ENCODE measurements at regions not wholly inside any gene's neighbourhood (a gene's known extent, or its start where the extent isn't known, plus 50 kb on each side); places are given as distances from the start of the nearest gene placed in this dataset.
A peak's percentile ranks its signal among the peaks of the same experiment; 100 is the strongest.
"Not testable (repeated sequence)": the region's sequence is repeated elsewhere in the genome, so short reads cannot be mapped to it uniquely, and the experiment has no call there.

DNA sequence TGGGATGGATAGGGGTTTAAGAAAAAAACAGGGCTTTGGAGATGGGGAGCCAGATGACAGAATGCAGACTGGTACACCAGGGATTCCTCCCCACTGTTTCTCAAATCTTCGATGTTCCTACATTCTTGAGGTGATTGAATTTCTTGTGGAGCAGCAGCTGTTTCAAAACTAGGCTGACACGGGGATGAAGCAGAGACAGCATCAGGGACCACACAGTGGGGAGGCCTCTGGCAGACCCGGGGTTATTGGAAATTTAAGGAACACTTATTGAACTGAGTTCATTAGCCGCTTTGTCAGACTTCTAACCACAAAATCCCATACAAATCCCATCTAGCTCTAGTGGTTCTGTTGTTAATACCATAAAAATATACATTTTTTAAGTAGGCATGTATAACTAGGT lies 621.4 kb upstream of the GBE1 start:
- DNase-seq = no peak

DNA sequence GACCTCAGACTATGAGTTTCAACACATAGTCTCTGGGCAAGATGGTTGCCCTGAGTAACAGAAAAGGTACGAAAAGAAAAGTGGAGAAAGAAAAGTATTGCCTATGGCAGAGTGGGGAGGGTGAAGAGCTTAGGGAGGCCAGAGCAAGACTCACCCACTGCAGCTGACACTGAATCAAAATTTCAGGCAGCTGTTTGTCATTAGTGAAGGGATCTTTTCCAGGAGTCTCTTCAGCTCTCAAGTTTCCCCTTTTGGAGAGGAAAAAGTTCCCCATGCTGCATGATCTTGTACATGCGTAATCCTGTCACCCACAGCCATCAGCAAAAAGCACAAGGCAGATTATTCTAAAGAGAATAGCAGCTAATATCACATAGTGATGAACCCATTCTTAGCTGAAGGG lies 616.9 kb upstream of the GBE1 start:
- no peak for DNase-seq

DNA sequence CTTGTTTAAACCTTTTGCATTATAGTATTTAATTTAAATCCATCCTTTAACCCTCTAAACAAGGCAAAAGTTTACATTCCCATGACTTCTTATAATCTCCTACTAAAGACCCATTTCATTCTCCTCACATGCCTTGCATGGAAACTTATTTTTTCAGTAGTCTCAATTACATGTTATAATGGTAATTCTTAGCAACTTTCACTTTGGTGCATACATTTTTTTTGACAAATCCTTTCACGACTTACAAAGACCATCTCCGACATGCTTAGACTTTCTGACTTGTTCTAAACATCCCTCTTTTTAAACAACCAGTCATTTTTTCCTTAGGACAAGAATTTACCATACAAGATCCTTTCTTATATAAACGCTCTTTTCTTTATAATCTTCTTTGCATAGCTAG lies 615.4 kb upstream of the GBE1 start:
- DNase-seq = no peak

DNA sequence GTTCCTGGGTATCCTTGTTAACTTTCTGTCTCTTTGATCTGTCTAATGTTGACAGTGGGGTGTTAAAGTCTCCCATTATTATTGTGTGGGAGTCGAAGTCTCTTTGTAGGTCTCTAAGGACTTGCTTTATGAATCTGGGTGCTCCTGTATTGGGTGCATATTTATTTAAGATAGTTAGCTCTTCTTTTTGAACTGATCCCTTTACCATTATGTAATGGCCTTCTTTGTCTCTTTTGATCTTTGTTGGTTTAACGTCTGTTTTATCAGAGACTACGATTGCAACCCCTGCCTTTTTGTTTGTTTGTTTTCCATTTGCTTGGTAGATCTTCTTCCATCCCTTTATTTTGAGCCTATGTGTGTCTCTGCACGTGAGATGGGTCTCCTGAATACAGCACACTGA lies 612.4 kb upstream of the GBE1 start:
- DNase-seq = not testable (repeated sequence)

DNA sequence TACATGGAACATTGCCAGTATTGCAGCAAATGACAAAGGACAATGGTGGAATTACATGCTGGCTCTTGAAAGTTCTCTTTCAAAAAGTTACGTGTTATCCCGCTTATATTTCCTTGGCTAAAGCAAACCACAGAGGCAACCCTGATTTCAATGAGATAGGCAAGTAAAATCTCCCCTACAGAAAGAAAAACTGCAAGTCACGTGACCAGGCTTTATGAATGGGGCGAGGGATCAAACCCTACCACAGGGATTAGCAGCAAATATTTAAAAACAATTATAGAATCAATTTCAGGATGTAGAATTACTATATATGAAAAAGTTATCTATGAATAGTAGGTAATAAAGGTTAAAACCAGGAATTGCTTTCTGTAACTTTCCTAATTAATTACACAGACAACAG lies 603.4 kb upstream of the GBE1 start:
- no peak for DNase-seq

DNA sequence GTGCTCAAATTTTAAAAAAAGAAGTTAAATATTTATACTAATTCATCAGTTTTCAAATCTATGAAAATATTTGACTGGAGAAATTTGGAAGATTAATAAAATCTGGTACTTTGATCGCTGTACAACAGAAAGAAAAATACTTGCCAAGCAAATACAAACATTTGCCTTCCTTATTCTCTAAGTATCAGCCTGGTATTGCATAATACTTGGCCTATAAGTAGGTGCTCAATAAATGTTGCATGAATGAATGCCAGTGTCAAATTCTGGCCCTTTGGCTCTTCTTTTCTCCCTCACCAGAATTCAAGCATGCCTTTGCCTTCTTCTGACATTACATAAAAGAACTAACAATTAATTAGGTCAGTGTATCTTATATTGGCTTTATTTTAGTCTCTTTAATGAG lies 601.7 kb upstream of the GBE1 start:
- DNase-seq = no peak

DNA sequence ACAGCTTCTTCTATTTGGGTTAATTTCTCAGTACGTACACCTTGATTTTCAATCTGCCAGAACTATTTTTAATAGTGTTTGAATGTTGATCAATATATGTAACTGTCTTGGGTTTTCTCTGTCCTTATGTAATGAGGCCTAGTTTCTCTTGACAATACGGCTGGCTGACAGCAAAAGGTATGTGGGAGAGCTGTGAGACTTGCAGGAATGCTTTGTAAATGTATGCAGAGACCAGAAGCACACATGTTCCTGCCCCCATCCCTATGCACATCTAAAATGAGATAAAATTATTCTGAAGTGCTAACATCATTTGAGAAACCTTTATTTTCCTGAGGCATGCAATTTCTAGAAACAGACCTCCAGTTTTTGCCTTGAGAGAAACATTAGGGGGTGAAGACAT lies 593.8 kb upstream of the GBE1 start:
- DNase-seq = no peak

DNA sequence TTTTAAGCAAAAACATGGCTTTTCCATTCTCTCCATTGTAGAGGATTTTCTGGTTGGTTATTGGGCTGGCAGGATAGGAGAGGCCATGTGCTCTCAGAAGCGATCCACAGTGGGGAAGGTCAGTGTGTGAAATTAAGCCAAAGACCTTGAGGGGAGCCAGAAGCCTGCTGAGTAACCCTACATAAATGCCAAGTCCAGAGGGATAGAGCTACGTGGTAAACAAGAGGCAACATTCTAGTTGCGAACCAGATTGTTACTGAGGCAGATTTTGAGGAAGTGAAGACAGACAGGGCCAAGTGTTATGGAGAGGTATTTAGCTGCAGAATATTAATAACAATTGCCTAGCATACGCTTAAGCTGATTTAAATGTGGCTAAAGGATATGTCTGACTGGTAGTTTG lies 592.8 kb upstream of the GBE1 start:
- DNase-seq = peak in 1 of 2 experiments; percentile 38

DNA sequence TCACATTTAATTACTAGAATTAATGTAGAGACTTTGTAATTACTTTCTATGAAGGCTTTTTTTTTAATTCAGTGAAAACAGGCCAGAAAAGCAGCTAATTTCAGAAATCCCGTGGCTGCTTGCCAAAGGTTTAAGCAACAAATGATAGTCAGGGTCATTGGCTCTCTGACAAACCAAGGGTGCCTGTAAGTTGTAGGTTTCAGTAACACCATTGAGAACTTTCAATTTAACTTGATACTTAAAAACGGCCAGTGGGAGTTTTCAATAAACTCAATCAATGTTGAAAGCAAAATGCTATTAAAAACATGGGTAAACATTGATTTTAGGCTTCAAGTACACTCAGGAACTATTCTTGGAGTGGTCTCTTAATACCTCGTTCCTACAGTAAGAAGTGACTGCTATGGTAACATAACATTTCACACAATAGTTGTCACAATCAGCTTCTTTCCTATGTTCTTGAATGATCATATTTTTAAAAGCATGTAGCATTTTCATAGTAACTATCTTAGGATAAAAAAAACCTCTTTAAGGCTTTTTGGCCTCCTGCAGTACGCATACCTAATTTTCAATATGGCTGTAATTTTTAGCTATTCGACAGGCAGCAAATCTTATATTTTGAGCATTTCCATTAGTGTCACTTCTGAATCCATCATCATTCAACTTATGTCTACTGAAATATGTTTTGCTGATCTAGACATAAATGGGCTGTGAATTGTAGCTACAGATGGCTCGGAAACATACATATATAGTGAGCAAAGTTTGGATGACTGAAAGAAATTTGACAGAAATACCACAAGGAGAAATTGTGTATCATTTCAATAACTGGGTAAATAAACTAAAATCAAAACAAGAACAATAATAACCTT lies 592.1 kb upstream of the GBE1 start:
- peak in 1 of 2 experiments; percentile 36 for DNase-seq

DNA sequence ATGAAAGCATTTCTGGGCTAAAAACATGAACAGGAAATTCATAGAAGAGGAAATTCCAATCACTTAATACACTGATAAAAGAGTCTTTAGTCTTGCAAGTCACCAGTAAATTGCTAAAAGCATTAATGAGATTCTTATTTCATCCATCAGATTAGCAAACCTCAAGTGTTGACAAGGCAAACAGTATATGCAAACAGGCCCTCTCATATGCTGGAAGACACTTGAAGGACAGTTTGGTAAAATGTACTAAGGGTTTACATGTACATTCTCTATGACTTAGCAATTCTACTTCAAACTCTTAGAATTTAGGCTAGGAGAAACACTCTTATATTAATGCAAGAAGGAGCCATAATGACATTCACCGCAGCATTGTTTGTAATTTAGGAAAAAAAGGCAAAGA lies 586.1 kb upstream of the GBE1 start:
- DNase-seq = no peak

DNA sequence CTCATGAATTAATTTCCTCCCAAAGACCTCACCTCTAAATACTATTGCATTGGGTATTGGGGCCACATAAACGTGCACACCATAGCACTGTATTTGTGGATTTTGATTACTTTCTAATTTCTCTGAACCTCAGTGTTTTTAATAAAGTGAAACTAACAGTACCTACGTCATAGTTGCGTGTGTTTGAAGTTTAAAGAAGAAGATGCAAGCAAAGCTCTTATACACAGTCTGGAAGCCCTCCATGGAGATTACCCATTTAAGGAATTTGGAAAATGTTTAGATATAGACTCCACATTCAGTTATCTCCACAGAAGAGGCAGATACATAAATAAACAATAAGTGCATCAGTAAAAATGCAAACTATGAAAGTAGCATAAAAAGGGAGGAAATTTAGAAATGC lies 581.1 kb upstream of the GBE1 start:
- no peak for DNase-seq

DNA sequence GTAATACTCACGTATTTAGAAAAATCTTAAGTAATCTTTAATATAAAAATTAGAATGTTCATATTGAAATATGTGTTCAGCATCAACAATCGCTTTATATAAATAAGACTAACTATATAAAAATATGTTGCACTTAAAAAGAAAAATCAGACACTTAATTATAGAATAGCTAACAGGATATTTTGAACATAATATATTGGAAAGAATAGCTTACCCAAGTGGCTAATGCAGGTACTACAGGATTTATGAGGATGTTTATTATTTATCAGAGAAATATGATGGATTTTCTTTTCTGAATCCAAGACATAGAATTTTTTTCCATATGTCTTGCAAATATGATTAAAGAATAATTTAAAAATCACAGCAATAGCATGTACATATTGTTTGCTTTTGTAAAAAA lies 567.9 kb upstream of the GBE1 start:
- no peak for DNase-seq

DNA sequence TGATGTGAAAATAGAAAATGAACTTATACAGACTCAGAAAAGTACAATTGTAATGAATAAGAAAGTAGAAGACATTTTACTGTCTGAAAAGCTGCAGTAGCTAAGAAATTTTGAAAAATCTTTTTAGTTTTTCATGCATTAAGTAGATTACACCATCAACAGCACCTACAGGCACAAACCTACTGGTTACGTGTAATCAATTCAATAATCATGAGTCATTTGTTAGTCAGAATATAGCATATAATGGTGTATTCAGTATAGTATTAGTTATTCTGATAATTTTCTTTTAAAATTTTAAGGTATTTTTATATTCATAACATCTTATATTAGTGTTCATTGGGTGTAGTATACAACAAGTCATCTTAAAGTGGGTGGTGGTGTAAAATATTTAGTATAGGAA lies 550.5 kb upstream of the GBE1 start:
- DNase-seq = no peak

DNA sequence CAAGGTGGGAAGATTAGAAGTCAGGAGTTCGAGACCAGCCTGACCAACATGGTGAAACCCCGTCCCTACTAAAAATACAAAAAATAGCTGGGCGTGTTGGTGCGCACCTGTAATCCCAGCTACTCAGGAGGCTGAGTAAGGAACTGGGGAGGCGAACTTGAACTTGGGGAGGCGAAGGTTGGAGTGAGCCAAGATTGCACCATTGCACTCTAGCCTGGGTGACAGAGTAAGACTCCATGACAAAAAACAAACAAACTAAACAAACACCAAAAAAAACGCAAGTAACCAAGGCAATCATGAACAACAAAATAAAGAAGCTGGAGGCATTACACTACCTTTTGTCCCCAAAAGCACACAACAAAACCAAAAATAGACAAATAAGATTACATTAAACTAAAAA lies 547.3 kb upstream of the GBE1 start:
- no peak for DNase-seq

DNA sequence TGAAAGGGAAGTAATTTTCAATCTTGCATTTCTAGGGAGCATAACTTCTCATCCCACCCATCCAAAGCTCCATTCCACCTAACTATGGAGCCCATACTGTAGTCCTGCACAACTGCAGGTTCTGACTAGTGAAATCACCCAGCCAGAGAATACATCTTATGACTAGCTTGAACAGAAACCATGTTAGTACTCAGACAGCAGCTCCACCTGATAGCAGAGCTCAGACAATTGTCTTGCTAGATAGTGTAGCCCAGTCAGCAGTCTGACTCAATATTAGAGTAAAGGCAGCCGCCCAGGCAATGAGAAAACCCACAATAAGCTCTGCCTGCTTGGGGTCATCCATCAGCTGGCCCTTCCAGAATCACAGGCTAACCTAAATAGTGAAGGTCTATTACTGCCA lies 544.7 kb upstream of the GBE1 start:
- no peak for DNase-seq

DNA sequence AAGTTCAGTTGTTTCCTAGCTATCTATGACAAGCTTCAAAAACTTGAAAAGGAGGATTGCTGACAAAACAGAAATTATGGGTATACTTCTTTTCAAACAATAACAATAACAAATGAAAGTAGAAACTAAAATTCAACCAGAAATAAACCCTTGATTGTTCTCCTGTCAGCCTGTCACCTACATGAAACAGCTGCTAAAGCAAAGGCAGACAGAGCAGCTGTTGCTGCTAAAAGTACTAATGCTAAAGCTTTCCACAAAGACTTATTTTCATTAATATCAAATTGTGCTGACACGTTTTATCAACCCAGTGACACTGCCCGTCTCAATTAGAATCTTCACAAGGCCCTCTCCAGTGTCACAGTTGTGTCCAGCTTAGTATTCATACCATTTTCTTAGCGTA lies 533.2 kb upstream of the GBE1 start:
- DNase-seq = no peak

DNA sequence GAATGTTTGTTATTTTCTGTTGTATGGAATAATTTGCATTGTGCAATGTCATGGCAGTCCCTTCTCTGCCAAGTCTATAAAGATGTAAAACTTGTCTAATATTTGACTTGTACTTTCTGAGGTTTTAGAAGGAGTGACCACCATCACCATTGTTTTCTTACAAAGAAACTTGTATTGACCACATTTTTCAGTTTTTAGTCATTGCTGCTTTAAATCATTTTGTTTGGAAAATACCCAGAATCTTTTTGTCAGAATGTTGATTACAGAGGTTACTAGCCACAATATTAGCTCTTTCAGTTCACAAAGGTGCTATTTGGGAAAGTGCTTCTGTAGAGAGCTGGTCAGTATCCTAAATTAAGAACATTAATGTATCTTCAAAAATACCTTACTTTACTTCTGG lies 532.4 kb upstream of the GBE1 start:
- no peak for DNase-seq

DNA sequence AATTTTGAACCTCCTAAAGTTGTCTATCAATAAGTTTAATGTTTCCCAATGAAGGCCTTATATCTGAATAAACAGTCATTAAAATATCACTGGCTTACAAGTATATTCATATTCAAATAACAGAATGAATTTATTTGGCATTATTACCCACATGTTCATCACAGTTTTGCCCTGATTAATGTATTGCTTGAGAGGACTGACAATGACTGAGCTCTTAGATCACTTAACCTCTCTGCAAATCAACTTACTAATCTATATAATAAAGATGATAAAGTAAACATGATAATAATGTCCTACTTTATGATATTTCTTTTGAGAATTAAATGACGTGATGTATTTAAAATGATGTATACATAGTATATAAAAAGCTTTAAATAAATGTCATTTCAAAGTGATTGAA lies 532.0 kb upstream of the GBE1 start:
- no peak for DNase-seq

DNA sequence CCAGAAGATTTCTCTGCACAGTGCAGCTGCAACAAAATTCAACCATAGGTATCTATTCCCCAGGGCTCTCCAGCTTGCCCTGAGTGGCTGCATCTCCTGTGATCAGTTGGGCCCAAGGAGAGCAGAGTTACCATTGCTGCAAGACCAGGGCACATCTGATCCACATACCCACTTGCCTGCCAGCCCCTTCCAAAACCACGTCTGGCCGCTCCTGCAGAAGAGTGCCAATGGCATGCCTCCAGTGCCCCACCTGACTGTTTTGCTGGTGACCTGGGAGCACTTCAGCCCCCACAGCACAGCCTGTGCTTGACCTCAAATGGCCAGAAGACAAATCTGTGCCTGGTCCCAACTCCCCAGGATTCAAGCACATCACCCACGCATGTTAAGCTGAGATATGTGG lies 526.1 kb upstream of the GBE1 start:
- no peak for DNase-seq

DNA sequence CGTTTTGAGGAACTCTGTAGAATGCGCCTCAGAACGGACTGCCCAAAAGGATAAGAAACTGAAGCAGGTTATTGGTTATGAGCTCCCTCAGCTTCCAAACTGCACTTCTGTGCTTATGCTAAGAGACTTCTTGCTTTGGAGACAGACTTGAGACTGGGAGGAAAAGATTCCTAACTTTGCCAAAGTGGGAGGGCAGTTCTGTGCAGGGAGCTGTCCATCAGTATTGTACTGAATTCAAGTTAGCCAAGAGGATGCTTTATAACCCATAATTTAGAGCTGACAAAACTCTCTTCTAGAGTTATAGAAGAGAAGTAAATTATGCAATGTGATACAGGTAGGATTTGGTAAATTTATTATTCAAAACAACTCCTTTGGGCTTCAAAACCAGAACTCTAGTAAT lies 519.8 kb upstream of the GBE1 start:
- DNase-seq = no peak

DNA sequence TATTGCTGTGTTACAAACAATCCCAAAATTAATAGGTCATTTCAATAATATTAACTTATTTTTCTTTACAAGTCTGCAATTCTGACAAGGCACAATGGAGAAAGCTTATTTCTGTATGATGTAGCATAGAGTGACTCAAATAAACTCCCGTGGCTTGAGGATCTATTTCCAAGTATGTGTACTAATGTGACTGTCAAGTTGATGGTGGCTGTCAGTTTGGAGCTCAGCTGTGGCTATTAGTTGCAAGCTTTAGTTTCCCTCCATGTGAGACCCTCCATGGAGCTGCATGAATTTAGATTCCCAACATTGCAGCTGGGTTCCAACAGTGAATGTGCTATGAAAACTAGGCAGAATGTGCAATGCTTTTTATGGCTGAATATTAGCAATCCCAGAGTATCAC lies 515.5 kb upstream of the GBE1 start:
- no peak for DNase-seq

DNA sequence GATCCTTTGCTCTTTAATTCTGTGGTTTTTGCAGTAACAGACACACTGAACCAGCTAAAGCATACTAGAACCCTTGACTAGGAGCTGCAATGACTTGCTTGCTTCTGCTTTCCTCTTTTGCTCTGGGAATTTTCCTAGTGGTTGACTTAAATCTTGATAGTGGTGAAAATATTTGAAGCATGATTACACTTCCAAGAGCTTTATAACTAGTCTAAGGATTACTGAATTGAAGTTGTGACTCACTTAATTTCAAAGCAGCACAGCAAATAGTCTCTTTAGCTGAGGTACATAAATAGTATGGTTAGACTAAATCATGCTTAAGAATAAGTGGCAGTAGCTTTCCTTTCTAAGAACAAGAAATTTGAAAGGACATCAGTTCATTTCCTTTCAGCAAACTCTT lies 513.5 kb upstream of the GBE1 start:
- DNase-seq = no peak

DNA sequence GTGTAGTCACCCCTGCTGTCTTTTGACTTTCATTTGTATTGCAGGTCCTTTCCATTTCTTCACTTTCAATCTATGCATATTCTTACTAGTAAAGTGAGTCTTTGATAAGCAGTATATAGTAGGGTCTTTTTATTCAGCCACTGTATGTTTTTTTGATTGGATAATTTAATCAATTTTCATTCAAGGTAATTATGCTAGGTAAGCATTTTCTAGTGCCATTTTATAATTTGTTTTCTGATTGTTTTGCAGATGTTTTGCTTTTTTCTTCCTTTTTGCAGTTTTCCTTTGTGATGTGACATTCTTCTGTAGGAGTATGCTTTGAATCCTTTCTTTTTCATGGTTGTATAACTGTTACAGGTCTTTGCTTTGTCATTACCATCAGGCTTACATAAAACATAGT lies 504.3 kb upstream of the GBE1 start:
- DNase-seq = no peak

DNA sequence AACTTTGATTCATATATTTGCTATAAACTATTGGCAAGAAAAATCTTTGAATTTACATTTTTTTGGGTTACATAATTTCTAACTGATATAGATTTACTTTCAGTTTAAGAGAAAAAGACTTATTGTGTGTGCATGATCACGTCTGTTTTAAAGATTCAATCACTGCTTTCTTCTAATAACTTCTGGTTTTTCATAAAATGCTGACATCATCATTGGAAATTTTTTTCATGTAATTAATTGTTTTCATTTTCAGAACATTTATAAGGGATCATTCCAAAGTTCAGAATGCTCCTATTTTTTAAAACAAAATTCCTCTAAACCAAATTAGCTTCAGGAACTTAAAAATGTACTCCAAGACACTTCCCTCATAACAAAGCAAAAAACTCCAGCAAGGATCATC lies 500.7 kb upstream of the GBE1 start:
- DNase-seq = no peak

DNA sequence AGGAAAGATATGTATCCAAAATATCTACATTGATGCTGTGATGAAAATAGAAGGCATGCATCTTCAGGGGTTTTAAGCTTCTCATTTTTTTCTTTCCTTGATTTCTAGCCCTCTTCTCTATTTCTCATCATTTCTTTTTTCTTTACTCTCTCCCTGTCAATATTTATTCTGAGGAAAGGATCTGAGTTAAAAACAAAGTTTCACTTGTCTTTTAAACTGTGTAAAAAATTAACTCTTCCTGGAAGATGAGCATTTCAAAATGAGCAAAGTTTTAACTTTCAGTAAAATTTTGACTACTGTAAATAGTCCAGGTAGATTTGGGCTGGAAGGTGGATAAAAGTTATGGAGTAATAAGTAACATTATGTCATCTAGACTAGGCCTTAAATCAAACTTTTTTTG lies 500.2 kb upstream of the GBE1 start:
- no peak for DNase-seq

All from NCI-H2081 (cell line).